Astrocyte (in vitro differentiated cells and primary cell): ENCODE measurements at regions not wholly inside any gene's neighbourhood (a gene's known extent, or its start where the extent isn't known, plus 50 kb on each side); places are given as distances from the start of the nearest gene placed in this dataset.

Experiments used
- EZH2 ChIP-seq: IDR thresholded peaks from 2 replicates; pipeline ENCODE4 v1.6.1; 2012; ENCODE audit warnings: mild to moderate bottlenecking, low read length, inconsistent platforms; ENCODE audit not compliant: insufficient read depth
- TF ChIP-seq, protein P1 (sequence below): IDR thresholded peaks from 2 replicates; pipeline ENCODE4 v1.5.1; 2011; ENCODE audit warnings: low read depth, mild to moderate bottlenecking, inconsistent platforms, low read length, moderate library complexity; ENCODE audit not compliant: insufficient read depth

- TF ChIP-seq, protein P1, sequence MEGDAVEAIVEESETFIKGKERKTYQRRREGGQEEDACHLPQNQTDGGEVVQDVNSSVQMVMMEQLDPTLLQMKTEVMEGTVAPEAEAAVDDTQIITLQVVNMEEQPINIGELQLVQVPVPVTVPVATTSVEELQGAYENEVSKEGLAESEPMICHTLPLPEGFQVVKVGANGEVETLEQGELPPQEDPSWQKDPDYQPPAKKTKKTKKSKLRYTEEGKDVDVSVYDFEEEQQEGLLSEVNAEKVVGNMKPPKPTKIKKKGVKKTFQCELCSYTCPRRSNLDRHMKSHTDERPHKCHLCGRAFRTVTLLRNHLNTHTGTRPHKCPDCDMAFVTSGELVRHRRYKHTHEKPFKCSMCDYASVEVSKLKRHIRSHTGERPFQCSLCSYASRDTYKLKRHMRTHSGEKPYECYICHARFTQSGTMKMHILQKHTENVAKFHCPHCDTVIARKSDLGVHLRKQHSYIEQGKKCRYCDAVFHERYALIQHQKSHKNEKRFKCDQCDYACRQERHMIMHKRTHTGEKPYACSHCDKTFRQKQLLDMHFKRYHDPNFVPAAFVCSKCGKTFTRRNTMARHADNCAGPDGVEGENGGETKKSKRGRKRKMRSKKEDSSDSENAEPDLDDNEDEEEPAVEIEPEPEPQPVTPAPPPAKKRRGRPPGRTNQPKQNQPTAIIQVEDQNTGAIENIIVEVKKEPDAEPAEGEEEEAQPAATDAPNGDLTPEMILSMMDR, result no peak
- TF ChIP-seq EZH2, result no peak
Observed at GRCh38 chr20:24850176-24850575, 98.9 kb upstream of the CST7 start.
